ENCODE measurements at regions not wholly inside any gene's neighbourhood (a gene's known extent, or its start where the extent isn't known, plus 50 kb on each side); places are given as distances from the start of the nearest gene placed in this dataset.

DNA sequence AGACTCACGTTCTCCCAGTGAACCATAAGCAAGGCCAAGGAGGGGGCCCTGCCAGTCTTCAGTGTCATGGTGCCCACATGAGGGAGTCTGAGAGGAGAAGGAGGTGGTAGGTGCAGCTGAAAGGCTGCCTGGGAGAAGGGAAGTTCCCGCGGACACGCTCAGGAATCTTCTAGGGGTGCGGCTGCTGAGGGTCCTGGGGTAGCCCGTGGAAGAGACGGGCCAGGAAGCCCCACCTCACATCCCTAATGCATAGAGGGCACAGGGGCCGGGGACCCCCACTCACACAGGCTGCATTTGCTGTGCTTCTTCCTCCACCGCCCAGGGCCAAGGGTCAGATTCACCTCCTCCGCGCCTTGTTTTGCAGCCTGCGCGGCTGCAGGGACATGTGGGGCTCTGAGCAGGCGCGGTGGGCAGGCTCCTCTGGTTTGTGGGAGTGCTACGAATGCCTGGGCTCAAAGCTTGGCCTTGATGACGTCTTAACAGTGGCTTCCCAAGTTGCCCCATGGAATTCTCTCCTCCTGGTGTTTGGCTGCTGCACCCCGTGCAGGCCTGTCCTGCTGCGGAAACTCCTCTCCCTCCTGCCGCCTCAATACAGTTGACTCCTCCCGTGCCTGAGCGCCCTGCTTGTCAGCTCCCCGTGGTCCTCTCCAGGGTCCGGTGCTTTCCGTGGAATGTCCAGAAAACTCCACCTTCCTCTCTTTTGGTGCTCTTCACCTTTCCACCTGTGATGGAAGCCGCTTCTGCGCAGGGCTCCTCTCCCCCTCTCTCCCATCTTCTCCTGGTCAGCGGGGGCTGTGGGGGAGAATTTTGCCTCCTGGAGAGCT, 95.7 kb downstream of the VAPA start:
- no peak for DNase-seq (ENCODE audit: low read depth, low spot score)

DNA sequence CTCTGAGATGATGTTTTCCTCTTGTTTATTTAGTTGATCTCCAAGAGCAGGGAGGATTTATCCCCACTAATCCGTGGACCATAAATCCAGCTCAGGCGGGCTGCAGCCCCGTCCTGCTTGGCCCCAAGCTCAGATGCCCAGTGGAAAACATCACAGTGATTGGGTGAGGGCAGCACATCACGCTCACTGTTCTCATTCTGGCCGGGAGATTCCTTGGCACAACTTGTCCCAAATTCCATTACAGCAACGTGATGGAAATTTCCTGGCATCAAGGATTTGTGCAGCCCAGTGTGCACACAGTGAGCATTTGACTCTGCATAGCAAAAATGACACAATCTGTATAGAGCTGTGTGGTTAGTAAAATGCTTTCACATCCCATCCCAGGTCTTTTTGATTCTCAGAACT, 96.8 kb downstream of the VAPA start:
- DNase-seq (ENCODE audit: low read depth, low spot score): peak; percentile 96

- DNase-seq (ENCODE audit: low read depth, low spot score): no peak
Measured at GRCh38 chr18:10011061-10011460, 97.2 kb downstream of the VAPA start.

- DNase-seq (ENCODE audit: low read depth, low spot score): no peak
Measured at GRCh38 chr18:10011751-10012150, 97.9 kb downstream of the VAPA start.

DNA sequence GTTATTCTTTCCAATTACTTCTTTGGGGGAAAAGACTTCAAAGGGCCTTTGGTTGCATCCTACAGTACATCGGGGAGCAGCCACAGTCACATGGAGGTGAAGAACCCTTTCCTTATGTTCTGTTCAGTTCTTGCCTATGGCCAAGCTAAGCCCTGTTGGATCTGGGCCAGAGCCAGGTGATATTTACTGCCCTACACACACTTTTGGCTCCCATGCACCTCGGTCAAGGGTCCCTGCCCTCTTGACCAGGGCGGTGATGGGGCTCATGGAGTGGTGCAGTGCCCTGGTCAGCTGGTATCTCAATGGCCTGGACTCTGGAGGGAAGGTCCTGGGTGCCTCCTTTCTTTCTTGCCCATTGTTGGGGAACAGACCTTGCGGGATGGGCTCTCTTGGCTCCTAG, 98.7 kb downstream of the VAPA start:
- no peak for DNase-seq (ENCODE audit: low read depth, low spot score)

GRCh38 chr18:10013621-10014543, 100.1 kb downstream of the VAPA start:
- DNase-seq (ENCODE audit: low read depth, low spot score): no peak

DNA sequence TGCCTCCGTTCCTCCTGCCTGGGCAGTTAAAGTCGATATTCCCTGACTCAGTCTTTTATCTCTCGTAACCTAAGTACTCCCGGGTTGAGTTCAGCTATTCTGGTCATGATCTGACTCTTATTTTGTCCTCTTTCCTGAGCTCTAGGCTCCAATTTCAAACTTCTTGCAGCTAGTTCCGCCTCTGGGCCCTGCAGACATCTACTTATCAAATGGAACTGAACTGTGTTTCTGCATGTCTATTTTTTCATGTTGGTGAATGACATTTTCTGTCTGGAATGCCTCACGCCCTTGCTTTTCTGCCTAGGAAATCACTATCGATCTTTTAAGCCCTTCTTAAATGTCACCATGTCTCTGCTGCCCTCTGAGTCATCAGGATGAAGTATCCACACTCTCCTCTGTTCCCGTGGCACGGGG, 101.5 kb downstream of the VAPA start:
- peak; percentile 28 for DNase-seq (ENCODE audit: low read depth, low spot score)

DNA sequence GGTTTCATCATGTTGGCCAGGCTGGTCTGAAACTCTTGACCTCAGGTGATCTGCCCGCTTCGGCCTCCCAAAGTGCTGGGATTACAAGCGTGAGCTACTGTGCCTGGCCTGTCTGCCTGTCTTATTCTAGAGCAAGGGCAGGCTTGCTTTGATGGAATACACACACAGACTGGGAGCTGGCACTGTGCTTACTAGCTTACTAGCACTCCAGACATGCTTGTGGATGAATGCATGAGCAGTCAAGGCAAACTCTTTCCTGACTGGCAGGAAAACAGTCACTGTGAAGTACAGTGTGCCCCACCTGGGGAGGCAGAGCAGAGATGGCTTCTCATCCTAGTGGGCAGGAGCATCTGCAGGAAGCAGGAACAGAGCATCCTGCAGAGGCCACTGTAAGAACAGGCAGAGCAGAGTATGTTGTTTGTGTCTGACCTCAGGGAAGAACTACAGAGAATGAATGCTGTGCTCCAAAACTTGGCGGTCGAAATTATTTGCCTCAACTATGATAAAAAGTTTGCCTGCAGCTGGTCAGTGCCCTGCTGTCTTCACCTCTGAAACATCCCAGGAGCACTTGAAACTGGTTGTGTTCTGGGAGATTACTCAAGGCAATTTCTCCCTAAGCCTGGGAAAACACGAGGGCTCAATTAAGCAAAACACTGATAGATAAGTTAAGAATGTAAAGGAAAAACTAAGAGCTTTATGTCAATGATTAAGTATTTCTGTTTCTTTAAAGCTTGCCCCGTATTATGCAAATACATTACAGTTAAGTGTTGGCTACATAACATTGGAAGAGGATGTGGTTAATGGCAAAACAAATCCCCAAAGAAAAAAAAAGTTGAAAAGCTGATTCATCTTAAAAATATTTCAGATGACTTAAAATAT, 102.4 kb downstream of the VAPA start:
- DNase-seq (ENCODE audit: low read depth, low spot score): peak; percentile 76

GRCh38 chr18:10017043-10017442, 103.2 kb downstream of the VAPA start:
- DNase-seq (ENCODE audit: low read depth, low spot score): no peak

GRCh38 chr18:10018289-10018688, 104.5 kb downstream of the VAPA start:
- no peak for DNase-seq (ENCODE audit: low read depth, low spot score)

DNA sequence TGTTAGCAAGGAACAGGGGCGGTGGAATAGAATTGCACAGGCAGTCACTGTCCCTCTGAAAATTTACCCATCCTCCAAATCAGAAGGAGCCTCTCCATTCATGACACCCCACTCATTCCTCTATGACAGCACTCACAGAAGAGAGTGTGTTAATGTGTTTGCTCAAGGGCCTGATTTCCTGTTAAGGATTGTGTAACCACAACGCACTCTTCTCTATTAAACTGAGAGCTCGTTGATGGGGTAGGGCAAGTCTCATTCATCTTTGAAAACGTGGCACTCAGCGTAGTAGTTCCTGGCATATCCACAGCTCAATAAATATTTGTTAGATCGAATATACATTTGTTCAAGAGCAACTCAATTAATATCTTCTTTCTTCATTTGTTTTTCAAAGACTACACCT, 106.4 kb downstream of the VAPA start:
- DNase-seq (ENCODE audit: low read depth, low spot score): no peak

DNA sequence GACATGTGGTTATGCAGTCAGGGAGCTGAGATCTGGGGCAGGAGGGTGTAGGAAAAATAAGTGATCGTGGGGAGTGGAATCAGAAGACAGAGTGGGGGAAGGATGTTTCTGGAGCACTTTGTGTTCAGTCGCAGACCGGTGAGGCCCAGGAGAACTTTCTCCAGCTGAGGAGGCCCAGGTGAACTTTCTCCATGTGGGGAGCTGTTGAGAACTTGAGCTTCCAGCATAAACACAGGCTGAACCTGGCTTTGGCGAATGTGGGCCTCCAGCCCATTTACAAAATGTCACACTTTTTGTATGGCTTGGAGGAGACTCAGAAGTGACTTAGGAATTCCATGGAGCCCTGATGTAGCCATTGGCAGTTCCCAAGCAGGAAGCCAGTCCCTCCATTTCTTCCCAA, 108.5 kb downstream of the VAPA start:
- DNase-seq (ENCODE audit: low read depth, low spot score): no peak

- no peak for DNase-seq (ENCODE audit: low read depth, low spot score)
Measured at GRCh38 chr18:10023853-10024570, 110.2 kb downstream of the VAPA start.

- no peak for DNase-seq (ENCODE audit: low read depth, low spot score)
Measured at GRCh38 chr18:10025711-10026670, 112.2 kb downstream of the VAPA start.

- DNase-seq (ENCODE audit: low read depth, low spot score): no peak
Measured at GRCh38 chr18:10027031-10027430, 113.2 kb downstream of the VAPA start.

- no peak for DNase-seq (ENCODE audit: low read depth, low spot score)
Measured at GRCh38 chr18:10027461-10027860, 113.6 kb downstream of the VAPA start.

DNA sequence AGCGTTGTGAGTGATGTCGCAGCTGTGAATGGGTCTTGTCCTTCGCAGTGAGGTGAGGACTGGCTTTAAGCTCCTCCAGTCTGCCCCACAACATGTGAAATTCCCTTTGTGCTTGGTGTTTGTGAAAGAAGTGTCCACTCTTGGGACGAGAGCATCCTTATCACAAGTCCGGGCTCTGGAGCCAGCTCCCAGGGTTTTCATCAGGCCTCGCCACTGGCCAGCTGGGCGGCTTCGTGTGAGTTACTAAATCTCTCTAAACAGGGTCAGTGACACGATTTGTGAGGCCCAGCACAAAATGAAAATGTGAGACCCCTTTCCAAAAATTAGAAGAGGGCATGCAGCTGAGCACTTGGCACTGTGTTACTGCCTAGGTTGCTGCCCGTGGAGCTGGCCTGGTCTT, 115.9 kb downstream of the VAPA start:
- no peak for DNase-seq (ENCODE audit: low read depth, low spot score)

GRCh38 chr18:10030816-10031541, 117.2 kb downstream of the VAPA start:
- no peak for DNase-seq (ENCODE audit: low read depth, low spot score)

DNA sequence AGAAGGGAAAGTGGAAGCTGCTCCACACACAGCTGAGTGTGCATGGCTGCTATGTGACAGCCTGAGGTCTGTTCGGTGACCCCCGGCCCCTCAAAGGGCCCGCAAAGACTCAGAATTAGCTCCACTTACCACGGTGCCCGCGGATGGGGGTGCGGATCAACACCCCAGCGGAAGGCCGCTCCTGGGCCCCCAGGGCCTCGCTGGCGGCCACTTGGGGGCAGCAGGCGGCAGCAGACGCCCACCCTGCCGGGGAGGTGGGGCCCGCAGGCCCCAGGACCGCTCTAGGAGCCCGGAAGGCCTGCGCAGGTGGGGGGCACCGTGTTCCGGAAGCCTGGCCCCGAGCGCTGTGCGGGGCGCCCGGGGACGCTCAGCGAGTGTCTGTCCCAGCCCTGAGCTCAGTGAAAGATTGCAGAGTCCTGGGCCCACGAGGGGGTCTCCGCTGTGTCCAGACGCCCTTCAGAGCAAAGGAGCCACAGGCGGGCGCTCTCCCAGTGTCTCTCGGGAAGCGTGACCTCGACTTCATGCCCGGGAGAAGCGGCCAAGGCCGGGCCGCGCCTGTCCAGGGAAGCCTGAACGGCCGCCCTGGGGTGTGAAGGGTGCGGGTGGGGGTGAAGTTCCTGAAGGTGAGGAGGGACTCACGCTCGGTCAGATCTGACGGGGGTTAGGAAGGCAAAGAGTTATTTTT, 118.7 kb downstream of the VAPA start:
- DNase-seq (ENCODE audit: low read depth, low spot score): peak; percentile 36
